GM13977 (cell line): ENCODE measurements at regions not wholly inside any gene's neighbourhood (a gene's known extent, or its start where the extent isn't known, plus 50 kb on each side); places are given as distances from the start of the nearest gene placed in this dataset.

Source experiments
- DNase-seq: peaks from one replicate; pipeline ENCODE4 v3.0.0; 2012; ENCODE audit warnings: low spot score
- CTCF ChIP-seq: IDR thresholded peaks from 2 replicates; pipeline ENCODE4 v1.5.1; 2012; ENCODE audit warnings: mild to moderate bottlenecking, control low read depth; ENCODE audit not compliant: insufficient read depth; ENCODE audit errors: extremely low read depth, missing control alignments
- in situ Hi-C: fragments of 300-500 bp; cut with MboI; formaldehyde crosslinking; loops from one replicate; pipeline ENCODE4 v1.12.0; 2022; ENCODE audit warnings: low sequenced_read_pairs, low pct_unique_long_range_greater_than_20kb, mixed read lengths, inconsistent platforms; ENCODE audit not compliant: unreplicated experiment

- in situ Hi-C loops: no loop called here
- no peak for TF ChIP-seq CTCF
- DNase-seq: no peak
Measured at GRCh38 chr17:72175787-72176515, 55.1 kb downstream of the SOX9 start.

- no peak for TF ChIP-seq CTCF
- in situ Hi-C loops: no loop called here
Measured at GRCh38 chr17:72176516-72176851, 55.7 kb downstream of the SOX9 start.

GRCh38 chr17:72176951-72177660 is 56.3 kb downstream of the SOX9 start:
- in situ Hi-C loops: no loop called here
- DNase-seq: no peak
- TF ChIP-seq CTCF: no peak

More at GRCh38 chr17:72176516-72176851, 55.7 kb downstream of the SOX9 start:
- DNase-seq: no peak

GRCh38 chr17:72177738-72178137 is 56.9 kb downstream of the SOX9 start:
- DNase-seq: no peak
- no peak for TF ChIP-seq CTCF
- in situ Hi-C loops: no loop called here

- in situ Hi-C loops: no loop called here
- DNase-seq: no peak
- TF ChIP-seq CTCF: no peak
Measured at GRCh38 chr17:72182371-72182873, 61.6 kb downstream of the SOX9 start.

GRCh38 chr17:72183194-72183685 is 62.4 kb downstream of the SOX9 start:
- in situ Hi-C loops: no loop called here
- TF ChIP-seq CTCF: no peak
- DNase-seq: no peak
